Amniotic epithelial cell (primary cell): ENCODE measurements at regions not wholly inside any gene's neighbourhood (a gene's known extent, or its start where the extent isn't known, plus 50 kb on each side); places are given as distances from the start of the nearest gene placed in this dataset.
A peak's percentile ranks its signal among the peaks of the same experiment; 100 is the strongest.

Experiments used
- DNase-seq: peaks from one replicate; pipeline ENCODE4 v3.0.0-alpha.2; 2010; ENCODE audit warnings: low read depth

GRCh38 chr7:22676385-22676784 lies 50.6 kb upstream of the IL6 start:
- DNase-seq: no peak

- DNase-seq: peak; percentile 92
Measured at GRCh38 chr7:22675917-22676343, 51.1 kb upstream of the IL6 start.

GRCh38 chr7:22675421-22675820 lies 51.6 kb upstream of the IL6 start:
- no peak for DNase-seq

GRCh38 chr7:22672846-22673680 lies 53.9 kb upstream of the IL6 start:
- DNase-seq: no peak

GRCh38 chr7:22671177-22671879 lies 55.7 kb upstream of the IL6 start:
- peak; percentile 34 for DNase-seq

- no peak for DNase-seq
Measured at GRCh38 chr7:22670422-22670815, 56.6 kb upstream of the IL6 start.

- no peak for DNase-seq
Measured at GRCh38 chr7:22669692-22670421, 57.1 kb upstream of the IL6 start.

GRCh38 chr7:22668971-22669401 lies 58.0 kb upstream of the IL6 start:
- DNase-seq: no peak

GRCh38 chr7:22667562-22668239 lies 59.3 kb upstream of the IL6 start:
- DNase-seq: peak; percentile 81

GRCh38 chr7:22667187-22667561 lies 59.8 kb upstream of the IL6 start:
- no peak for DNase-seq

- DNase-seq: peak; percentile 30
Measured at GRCh38 chr7:22666732-22667131, 60.3 kb upstream of the IL6 start.

- DNase-seq: no peak
Measured at GRCh38 chr7:22665923-22666322, 61.1 kb upstream of the IL6 start.

GRCh38 chr7:22664988-22665798 lies 61.8 kb upstream of the IL6 start:
- DNase-seq: no peak

GRCh38 chr7:22663721-22664120 lies 63.3 kb upstream of the IL6 start:
- DNase-seq: peak; percentile 51

GRCh38 chr7:22663357-22663718 lies 63.7 kb upstream of the IL6 start:
- peak; percentile 68 for DNase-seq

GRCh38 chr7:22662556-22663356 lies 64.2 kb upstream of the IL6 start:
- no peak for DNase-seq

- no peak for DNase-seq
Measured at GRCh38 chr7:22662036-22662435, 65.0 kb upstream of the IL6 start.

- DNase-seq: no peak
Measured at GRCh38 chr7:22660732-22661131, 66.3 kb upstream of the IL6 start.

- DNase-seq: no peak
Measured at GRCh38 chr7:22660293-22660692, 66.7 kb upstream of the IL6 start.

- DNase-seq: peak; percentile 28
Measured at GRCh38 chr7:22659741-22660140, 67.3 kb upstream of the IL6 start.

- DNase-seq: no peak
Measured at GRCh38 chr7:22658031-22658430, 69.0 kb upstream of the IL6 start.
